HG02885 (cell line): ENCODE measurements at regions not wholly inside any gene's neighbourhood (a gene's known extent, or its start where the extent isn't known, plus 50 kb on each side); places are given as distances from the start of the nearest gene placed in this dataset.

Experiments used
- ATAC-seq: cut with Tn5 transposase; IDR thresholded peaks from one replicate; pipeline ENCODE4 v1.9.1; 2021; ENCODE audit warnings: mild to moderate bottlenecking; ENCODE audit not compliant: unreplicated experiment, poor library complexity

GRCh38 chr9:23258569-23258968, 567.5 kb downstream of the ELAVL2 start:
- no peak for ATAC-seq

DNA sequence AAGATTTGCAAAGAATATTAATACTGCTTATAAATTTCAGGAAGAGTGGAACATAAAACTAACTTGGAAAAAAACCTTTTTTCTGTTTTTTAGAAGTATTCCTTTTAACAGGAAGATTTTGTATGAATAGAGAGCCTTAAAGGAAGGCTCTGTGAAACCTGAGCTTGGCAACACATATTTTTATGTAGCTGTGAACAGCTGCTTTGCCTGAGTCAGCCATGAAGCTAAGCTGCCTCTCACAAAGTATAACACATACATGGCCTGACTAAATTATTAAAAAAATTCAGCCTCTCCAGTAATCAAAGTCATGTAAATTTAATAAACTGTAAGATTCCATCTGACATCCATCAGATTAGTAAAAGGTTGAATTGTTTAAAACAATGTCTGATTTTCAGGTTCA, 547.5 kb downstream of the ELAVL2 start:
- ATAC-seq: no peak

DNA sequence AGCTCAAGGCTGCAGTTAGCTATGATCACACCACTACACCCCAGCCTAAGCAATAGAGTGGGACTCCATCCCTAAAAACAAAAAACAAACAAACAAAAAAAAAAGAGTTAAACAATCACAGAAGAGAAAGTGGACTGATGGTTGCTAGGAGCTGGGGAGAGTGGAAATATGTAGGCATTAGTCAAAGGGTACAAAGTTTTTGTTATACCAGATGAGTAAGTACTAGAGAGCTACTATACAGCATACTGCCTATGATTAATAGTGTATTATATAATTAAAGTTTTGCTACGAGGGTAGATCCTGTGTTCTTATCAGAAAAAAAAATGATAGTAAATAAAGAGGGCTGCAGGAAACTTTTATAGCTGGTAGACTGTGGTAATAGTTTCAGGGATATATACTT, 538.6 kb downstream of the ELAVL2 start:
- ATAC-seq: no peak

DNA sequence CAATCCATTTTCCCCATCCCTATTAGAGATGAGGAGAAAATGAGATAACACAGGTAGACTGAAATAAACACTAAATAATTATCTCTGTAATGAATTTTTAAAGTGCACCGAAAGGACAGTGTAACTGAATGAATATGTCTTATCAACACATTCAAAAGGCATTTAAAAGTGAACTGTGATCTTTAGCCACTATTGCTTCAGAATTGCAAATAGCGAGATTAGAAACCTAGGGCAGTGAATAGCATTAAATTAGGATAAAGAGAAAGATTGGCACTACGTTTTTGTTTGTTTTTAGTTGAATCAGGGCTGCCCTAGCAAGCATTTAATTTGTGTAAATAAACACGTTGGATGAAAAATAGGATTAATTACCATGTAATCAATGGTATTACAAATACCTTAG, 537.5 kb downstream of the ELAVL2 start:
- no peak for ATAC-seq

DNA sequence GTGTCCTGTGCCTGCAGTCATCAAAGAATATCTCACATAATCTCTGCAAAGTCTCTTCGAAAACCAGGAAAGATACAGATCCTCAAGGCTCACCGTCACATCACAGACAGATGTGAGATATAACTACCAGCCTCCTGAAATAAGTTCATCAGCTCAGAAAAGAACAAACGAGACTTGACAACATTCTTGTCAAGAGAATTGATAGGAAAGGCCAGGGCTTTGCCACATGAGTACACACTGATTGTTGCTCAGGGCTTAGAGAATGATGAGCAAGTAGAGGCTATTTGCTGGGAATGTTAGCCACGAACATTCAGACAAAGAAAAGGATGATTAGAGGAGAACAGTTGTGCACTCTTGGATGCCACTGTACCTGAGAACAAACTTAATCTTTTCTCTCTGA, 535.1 kb downstream of the ELAVL2 start:
- no peak for ATAC-seq

- ATAC-seq: no peak
Measured at GRCh38 chr9:23302281-23302680, 523.8 kb downstream of the ELAVL2 start.

DNA sequence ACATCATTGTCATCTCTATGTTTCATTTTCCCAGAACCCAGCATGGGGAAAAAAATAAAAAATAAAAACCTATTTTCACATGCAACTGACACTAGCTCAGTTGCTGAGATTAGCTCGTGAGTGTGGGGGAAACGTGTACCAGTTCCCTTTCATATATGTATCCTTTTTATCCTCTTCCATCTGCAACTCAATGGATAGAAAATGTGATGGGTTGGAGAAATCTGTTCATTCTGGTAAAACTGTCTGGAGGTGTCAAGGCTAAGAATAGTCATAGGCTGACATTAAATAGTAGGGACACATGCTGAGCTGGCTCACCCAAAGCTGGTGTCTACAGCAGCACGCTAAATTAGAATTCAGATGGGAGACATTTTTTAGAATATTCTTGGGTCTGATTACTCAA, 519.3 kb downstream of the ELAVL2 start:
- ATAC-seq: no peak

DNA sequence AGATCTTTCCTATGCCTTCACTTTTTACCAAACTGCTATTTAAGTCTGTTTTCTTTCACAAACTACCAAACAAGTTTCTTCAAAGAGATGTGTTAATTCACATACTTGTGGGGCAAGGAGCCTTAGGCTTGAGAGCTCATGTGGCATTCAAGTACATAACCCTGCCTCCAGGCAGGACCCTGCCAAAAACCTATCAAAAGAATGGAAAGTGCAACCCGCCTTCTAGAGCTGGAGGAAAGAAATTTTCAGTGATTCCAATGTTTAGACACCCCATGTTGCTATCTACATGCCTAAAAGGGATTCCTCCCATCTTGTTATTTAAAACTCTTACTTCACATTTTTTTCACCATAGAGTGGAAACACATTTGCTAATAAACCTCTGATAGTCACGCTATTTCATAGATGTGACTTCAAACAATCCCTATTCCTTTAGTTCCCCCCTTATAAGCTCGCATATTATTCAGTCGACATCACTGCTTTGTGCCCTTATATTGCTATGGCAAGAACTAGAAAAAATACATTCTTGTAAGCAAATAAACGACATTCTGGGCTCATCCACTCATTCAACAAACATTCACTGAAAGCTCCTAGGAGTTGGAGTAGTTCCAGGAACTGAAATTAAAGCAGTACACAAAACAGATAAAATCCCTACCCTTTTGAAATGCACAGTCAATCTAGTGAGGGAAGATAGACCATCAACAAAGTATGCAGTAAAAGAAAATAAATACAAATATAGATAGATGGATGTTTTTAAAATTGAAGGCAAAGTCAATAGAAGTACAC, 518.1 kb downstream of the ELAVL2 start:
- no peak for ATAC-seq

DNA sequence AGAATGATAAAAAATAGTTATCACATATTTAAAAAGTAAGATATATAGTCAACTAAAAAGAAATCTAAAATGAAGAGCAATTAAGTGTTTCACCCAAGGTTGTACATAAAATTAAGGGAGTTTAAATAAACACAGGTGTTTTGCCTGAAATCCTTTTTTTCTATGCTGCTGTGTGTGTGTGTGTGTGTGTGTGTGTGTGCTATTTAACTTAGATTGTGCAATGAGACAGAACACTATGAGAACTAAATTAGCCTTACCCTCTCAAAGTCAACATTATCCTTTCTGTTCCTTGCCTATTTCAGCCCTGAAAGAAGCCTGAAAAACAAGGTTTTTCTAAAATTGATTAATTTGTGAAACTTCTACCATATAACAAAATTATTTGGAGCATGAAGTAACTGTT, 516.2 kb downstream of the ELAVL2 start:
- ATAC-seq: no peak

GRCh38 chr9:23314247-23314646, 511.8 kb downstream of the ELAVL2 start:
- no peak for ATAC-seq

GRCh38 chr9:23319092-23319491, 506.9 kb downstream of the ELAVL2 start:
- ATAC-seq: no peak

- no peak for ATAC-seq
Measured at GRCh38 chr9:23321049-23321448, 505.0 kb downstream of the ELAVL2 start.

GRCh38 chr9:23322392-23322791, 503.6 kb downstream of the ELAVL2 start:
- ATAC-seq: no peak

GRCh38 chr9:23324511-23324910, 501.5 kb downstream of the ELAVL2 start:
- ATAC-seq: no peak

DNA sequence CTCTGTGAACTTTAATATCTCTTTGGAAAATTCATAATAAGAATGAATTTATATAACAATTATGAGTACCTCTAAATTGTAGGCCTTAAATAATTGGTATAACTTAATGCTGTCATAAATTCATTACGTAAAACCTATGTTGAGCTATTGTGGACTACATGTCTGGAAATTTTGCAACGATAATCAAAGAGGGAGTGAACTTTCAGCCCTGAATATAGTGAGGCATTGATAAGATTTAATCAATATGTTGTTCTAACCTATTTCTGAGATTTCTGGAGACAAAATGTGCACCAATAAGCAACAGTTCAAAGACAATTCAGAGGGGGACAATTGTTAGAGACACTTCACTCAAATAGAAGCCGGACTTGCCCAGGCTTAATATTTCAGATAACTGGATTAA, 499.4 kb downstream of the ELAVL2 start:
- ATAC-seq: no peak

DNA sequence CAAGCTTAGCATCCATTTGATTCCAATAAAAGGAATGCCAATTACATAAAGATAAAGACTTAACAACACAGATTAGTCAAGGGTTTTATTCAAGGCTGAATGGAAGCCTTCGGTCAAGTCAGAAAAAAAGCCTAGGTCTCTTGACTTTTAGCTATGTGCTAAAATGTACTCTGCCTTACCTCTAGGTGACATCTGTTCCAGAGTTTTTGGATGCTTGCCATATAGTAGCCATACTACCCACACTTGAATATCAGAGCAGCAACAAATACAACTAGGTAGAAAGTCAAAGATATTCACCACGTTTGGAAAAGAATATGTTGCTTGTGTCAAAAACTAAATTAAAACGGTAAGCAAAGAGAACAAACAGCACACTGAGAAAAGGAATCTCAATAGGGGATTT, 484.7 kb downstream of the ELAVL2 start:
- no peak for ATAC-seq

DNA sequence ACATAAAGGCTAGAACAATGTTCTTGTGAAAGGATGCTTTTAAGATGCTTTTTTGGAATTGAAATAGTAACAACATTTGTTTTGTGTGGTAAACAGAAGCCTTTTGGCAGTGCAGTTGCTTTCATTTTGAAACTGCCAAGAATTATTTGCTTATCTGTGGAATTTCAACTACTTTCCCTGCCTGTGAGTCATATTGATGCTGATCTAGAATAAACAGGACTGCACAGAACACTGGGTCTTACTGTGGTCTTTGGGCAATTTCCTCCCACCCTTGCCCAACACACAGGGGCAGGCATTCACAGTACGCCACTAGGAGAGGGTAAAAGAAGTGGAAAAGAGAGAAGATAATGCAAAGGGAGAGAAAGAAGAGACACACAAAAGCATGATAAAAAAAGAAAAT, 483.7 kb downstream of the ELAVL2 start:
- ATAC-seq: no peak

GRCh38 chr9:23343226-23343625, 482.8 kb downstream of the ELAVL2 start:
- no peak for ATAC-seq

GRCh38 chr9:23361096-23361495, 464.9 kb downstream of the ELAVL2 start:
- ATAC-seq: no peak

DNA sequence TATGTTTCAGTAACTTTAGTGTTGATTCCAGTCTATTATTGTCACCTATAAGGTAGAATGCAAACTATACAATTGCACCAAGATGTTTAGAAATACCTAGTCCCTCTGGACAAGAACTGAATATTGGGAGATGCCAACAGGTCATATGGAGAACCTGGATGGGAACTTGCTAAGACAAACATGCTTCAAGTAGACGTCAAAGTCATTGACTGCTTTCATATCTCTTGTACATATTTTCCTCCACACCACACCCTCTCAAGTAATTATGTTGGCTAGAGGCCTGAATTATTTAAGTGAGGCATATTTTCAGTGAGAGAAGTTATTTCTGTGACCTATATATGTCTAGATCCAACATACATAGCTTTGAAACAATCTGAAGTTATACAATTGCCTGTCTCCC, 453.3 kb downstream of the ELAVL2 start:
- no peak for ATAC-seq

DNA sequence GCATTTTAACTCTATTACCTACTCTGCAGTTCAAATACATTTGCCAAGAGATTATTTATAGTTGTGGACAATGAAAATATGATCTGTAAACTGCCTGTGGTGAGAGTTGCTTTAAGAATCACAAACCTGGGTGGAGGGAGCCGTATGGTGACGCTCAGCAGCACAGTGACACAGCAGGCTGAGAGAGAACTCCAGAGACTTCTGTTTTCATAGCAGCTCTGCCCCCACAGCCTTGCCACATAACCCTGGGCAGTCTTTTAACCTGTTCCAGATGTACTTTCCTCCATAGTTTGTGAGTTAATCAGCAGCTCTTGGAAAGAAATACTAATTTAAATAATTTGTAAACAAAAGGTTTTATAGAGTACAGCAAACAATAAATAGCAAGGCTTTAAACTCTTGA, 450.5 kb downstream of the ELAVL2 start:
- no peak for ATAC-seq

- no peak for ATAC-seq
Measured at GRCh38 chr9:23379842-23380241, 446.2 kb downstream of the ELAVL2 start.

DNA sequence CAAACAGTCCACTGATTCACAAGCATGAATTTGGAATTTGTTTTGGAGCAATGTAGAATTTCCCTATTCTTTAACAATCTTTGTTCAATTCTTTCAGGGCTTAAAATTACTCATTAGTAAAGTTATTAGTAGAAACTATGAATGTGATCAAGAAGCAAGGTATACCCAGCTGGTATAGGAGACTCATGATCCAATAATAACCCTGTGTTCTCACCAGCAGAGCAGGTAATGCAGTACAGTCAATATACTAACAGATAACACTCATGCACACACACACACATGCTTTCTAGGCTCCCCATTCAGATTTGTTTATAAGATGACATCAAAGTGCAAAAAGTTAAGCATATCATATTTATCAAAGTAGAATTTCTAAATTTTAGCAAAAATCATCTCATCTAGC, 445.2 kb downstream of the ELAVL2 start:
- ATAC-seq: no peak
